HG02970 (cell line): ENCODE measurements at regions not wholly inside any gene's neighbourhood (a gene's known extent, or its start where the extent isn't known, plus 50 kb on each side); places are given as distances from the start of the nearest gene placed in this dataset.

Experiments
- ATAC-seq: cut with Tn5 transposase; IDR thresholded peaks from one replicate; pipeline ENCODE4 v1.9.1; 2021; ENCODE audit warnings: mild to moderate bottlenecking, moderate library complexity, moderate number of reproducible peaks; ENCODE audit not compliant: unreplicated experiment, low FRiP score

DNA sequence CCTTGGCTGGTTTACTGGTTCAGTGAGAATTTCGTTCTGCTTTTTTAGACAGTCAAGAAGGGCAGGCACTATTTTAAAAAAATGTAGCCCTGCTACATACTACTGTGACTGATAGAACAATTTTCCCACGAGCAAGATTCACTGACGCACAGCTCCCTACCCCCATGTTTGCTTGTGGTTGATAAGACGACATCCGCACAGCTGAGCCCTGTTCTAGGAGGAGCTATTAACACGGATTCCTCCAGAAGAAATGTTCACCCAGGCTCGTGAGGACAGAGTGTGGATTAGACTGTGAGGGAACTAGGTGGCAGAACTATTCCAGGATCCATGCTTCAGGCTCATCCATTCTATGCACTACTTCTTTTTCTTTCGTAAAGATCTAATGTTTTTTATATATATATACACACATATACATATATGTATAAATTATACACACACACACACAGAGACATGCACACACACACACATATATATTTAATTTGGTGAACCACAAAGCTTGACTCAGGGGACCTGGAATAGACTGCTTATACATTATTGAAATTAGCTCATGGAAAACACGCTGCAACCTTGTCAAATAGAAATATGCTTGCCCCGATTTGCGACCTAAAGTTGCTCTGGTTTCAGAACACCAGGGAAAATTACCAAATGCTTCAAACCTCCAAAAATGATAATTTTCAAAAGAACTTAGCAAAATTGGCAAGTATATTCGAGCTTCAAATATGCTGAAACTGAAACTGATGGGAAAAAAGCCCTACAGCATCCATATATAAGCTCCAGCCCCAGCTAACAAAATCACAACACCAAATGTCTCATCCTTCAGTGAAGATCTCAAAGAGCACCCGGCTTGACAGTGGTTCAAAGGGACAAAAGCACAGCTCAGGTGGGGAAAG lies 370.4 kb downstream of the SOCS6 start:
- ATAC-seq: no peak

DNA sequence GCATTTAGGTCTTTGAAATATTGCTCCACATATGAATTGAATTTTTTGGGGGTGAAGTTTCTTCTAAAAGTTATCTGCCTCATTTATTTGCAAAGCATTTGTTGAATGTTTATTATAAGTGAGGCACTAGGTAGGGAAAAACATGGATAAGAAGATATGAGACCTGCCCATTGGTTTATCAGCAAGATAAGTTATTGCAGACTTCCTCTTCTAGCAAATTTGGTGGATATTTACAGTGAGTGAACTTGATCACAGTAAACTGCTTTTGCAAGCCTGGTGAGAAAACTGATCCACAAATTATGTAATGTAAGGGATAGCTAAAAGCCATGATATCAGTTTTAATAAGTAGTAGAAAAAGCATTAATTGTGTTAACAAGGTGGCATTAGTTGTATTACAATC lies 364.8 kb downstream of the SOCS6 start:
- ATAC-seq: no peak

DNA sequence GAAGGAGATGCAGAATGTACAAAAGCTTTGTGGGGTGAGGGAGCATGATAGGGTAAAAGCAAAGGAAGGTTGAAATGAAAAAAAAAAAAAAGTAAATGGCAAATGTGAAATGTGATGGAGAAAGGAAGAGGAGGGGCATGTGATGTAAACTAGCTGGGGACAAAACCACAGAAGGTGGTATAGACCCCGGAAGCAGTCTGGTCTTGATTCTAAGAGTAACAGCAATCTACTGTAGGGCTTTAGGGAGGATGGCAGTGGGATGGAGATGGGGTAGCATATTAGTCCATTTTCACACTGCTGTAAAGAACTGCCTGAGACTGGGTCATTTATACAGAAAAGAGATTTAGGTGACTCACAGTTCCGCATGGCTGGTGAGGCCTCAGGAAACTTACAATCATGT lies 362.0 kb downstream of the SOCS6 start:
- ATAC-seq: no peak

DNA sequence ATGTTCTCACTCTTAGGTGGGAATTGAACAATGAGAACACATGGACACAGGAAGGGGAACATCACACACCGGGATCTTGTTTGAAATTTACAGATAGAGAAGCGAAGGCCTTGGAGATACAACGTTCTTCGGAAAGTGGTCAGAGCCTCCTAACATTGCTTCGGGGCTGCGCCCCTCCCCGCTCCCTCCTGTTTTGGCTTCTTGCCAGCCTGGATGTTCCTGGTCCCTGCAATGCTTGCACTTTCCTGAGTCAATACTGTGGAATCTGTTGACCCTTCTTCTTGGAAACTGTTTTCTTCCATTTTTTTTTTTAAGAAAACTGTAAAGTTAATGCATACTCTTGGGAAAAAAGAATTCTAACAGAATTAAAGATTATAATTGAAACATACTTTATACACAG lies 360.8 kb downstream of the SOCS6 start:
- no peak for ATAC-seq

DNA sequence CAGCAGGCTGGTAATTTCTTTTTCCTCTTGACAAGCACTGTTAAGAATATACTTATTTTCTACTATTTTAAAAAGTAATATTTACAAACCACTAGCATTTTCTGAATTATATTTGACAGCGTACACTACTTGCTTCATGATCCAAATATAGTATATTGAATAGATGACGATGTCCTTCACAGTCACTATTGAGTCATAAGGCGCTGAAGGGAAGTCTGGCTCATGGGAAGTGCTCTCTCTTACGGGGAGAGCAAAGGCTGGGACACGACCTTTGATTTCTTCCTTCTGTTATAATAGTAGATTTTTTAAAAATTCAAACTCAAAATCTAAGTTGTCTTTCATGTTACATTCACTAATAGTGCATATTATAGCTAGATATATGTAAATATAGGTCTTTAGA lies 357.1 kb downstream of the SOCS6 start:
- ATAC-seq: no peak

DNA sequence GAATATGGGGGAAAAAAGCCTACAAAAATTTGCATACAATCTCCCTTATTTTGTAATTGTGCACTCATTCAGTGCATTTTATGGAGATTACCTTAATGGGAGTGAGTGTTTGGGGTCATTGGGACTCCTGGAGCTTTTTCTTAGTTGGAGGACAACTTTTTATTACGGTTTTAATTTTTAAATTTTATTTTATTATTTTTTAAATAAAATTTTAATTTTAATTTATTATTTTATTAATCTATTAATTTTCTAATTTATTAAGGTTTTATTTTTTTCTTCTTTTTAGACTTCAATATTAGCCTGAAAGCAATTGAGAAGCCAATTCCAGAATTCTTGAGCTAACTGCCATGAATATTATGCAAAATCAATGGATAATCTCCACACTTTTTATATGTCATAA lies 355.0 kb downstream of the SOCS6 start:
- no peak for ATAC-seq

DNA sequence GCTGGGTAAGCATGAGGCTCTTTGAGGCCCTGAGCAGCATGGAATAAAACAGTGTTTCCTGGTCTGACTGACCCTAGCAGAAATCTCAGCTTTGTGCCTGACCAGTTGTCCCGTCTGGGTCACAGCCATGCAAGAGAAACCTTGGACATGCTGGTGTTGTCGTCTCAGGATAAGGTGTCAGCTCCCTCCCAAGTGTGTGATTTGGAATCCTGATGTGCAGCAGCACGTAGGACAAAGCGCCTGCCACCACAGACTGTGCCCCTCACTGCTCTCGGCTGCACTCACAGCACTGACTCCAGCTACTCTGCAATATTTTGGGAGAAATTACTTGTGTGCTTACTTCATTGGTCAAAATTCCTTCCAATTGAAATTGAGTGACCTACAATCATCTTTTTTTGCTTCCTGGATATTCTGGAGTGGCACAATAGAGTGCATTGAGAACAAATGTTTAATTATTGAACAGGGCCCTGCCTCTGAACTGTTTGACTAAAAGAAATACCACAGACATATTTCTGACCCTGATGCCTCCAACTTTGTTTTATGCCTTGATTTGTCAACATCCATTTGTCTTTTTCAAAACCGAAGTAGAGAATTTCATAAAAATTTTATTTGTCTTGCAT lies 352.4 kb downstream of the SOCS6 start:
- ATAC-seq: no peak

DNA sequence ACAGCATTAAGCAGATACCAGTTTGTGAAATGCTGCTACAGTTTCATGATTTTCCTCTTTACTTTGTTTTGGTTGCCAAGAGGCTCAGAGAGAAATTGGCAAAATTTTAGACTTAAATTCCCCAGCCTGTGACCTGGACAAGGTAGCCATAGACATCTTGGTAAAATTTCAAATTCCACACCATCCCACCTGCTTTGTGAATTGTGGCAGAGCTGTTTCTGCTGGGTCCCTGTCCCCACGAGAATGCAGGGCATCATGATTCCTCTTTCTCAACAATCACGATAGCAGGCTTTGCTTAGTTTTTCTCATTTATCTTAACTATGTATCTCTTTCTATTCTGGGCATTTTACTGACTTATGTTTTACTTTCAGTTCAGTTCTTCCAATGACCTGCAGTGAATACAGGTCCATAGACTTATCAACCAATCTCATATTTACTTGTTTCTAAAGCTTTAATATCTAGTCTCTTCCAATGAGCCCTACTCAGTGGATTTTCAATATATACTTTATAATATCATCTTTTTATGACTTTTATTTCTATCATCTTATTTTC lies 351.6 kb downstream of the SOCS6 start:
- ATAC-seq: no peak

DNA sequence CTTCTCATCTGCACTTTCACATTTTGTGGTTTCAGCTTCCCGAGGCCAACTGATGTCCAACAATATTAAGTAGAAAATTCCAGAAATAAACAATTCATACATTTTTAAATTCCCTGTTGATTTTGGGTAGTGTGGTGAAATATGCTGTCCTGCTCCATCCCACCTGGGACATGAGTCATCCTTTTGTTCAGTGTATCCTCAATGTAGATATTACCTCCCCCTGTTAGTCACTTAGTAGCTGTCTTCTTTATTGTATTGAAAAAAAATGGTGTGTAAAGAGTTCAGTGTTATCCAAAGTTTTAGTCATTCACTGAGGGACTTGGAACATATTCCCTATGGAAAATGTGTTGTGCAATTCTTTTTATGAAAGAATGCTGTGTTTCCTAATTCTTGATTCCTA lies 348.1 kb downstream of the SOCS6 start:
- ATAC-seq: no peak

DNA sequence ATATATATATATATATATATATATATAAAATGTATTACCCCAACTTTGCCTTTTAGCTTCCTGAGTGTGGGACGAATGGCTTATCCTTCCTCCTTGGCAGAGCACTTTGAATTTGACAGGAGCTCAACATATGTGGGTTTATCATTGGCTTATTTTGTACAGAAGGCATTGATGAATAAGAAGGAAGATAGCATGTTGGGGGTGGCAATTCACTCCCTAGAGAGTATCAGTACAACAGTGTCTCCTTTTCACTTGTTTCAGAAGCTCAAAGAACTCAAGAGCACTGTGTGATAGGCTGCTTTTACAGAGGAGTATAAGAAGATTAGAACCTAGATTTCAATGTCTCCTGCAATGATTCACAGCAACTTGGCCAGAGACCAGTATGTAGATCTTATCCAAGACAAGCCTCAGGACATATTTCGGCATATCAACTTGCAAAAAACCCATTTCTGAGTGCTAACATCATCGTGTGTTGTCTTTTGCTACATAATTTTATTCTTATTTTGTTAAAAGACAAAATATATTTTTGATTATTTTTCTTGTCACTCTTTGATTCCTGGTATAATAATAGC lies 345.8 kb downstream of the SOCS6 start:
- ATAC-seq: no peak

DNA sequence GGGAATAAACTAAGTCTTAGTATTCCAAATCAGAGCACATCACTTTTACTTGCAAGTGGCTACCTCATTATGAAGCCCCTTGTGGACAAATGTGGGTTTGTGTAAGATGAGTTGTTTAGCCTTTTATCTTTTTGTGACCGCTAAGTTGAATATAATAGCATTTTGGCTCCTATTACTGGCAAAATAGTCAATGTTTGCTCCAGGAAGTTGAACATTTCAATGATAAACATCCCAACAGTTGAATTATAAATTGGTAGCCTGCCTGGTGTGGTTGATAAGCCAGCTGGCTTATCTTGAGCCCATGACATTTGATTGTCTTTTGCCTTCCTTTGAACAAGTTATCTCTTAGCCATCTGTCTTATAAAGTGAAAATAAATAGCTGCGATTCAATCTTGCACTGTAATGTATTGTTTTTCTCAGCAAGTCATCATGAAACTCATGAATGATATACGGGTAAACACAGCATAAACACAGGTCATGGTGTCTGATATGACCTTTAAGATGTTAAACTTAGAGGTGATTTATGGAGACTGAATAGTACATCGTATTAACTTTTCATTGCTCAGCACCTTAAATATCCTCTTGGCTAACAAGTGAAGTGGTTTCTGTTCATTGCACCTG lies 338.4 kb downstream of the SOCS6 start:
- no peak for ATAC-seq

DNA sequence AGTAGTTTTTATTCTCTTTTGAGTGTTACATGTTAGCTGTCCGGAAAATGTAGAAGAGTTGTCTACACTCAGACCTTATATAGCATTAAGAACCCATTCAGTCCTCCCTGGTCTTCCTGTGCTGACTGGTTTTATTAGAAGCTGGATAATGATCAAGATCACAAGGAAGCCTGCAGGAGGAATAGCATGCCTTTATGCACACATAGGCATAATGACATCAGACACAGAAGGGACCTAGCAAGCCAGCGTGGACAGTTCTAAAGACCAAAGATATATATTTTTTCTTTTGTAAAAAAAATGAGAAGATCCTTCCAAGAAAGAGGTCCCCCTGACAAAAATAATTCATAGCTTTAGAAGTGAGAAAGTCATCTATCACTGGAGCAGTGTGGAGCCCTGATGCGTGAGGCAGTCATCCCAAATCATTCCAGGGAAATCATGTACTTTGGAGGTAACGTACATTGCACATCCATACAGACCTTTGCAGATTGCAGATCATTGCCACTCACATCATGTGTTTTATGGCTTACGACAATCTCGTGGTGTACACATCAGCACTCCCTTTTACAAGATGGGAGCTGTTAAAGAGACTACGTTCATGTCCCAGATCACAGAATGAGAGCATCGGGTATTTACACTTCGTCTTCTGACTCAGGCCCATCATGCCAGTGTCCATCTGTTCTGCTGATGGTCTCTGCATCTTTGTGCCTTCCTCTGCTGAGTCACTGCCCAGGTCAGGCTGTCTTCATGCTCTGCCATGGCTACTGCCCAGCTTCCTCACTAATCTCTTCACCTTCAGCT lies 334.0 kb downstream of the SOCS6 start:
- ATAC-seq: no peak

DNA sequence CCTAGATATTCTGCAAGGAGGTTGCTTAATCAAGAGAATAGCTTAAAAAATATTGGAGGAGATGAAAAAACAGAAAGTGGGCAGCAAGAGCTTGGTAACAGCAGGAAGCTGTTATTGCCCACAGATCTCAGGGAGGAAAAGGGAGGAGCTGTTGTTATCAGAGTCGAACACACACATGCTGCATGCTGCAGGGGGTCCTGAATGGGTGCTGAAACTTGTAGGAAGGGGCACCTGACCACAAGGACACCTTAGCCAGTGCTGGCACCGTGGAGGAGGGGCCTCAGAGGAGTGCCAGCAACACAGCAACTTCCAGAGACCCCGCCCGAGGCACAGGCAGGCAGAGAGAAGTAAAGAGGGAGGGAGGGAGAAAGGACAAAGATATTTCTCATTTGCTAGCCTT lies 332.9 kb downstream of the SOCS6 start:
- no peak for ATAC-seq

DNA sequence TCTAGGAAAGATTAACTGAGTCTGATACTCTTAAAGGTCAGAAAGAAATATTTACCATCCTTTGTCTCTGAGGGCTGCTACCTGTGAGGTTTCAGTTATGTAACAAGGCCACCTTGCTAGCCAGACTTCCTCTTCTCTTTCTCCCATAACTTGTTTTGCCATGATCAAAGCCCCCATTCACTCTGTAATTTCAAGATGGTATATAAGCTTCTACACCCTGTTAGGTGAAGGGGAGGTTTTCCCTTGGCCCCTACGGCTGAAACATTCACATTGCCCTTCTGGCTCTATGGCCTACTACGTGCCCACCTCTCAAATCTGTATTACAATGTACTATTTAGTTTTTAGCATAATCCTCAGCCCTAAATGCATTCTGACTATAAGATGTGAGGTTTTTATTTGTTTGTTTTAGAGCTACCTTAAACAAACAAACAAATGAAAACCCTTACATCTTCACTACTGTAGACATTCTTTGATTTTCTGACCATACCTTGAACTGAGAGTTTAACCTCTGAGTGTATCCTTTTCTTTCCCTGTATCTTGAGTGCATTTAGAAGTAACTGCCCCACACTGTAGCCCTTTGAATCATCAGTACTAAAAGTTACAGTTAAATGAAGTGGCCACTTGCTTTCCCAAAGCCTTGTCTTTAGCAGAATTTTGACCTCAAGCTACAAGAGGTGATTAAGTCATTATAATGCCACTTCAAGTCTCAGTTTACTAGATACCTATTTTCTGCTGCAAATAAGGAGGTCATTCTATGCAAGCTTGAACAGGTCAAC lies 332.2 kb downstream of the SOCS6 start:
- ATAC-seq: no peak

DNA sequence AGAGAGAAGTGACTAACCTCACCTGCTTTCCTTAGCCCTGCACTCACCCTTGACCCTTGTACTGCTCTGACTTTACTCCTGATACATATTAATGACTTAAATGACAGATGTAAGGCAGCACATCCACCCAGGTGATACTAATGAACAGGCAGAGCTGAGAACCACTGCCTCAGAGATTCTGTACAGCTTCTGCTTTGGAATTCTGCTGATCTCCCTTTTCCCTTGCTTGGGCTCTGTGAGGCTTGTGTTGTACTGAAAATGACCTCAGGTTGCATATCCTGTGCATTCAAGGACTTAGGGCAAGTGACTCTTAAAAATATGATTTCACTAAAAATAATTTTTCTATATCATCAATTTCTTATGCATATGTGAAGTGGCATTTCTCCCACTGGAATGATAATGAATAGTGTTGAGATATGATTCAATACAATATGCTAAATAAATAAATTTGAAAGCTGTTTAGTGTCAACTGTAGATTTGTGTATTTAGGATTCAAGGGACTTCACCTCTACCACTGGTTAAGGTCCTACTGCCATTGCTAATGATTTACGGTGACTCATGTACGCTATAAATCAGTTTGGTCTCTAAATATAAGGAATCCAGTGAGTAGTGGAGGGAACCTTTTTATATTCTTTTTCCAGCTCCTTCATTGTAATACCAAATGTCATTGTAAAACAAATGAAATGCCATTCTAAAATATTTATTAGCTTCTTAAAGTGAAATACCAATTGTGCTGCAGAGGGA lies 328.3 kb downstream of the SOCS6 start:
- no peak for ATAC-seq

DNA sequence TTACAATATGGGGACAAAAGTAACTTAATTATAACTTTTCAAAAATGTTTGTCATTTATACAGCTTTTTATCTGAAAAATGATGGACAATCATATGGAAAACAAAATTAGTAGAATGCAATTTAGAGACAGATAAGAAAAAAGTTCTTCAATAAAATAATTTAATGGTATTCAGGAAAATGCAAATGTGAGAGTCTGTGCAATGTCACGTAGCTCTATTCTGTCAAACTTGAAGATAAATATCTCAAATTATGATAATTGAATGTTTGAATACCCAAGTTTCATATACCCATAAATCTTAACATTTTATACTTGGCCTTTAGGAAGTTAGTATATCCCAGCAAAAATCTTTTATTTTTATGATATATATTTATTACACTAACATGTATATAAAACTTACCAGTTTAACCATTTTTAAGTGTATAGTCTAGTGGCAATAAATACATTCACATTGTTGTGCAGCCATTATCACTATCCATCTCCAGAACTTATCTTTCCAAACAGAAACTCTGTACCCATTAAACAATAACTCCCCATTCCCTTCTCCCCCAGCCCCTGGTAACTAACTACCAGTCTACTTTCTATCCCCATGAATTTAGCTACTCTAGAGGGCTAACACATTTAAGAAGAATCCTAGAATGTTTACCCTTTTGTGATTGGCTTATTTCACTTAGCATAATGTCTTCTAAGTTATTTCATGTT lies 311.5 kb downstream of the SOCS6 start:
- no peak for ATAC-seq

DNA sequence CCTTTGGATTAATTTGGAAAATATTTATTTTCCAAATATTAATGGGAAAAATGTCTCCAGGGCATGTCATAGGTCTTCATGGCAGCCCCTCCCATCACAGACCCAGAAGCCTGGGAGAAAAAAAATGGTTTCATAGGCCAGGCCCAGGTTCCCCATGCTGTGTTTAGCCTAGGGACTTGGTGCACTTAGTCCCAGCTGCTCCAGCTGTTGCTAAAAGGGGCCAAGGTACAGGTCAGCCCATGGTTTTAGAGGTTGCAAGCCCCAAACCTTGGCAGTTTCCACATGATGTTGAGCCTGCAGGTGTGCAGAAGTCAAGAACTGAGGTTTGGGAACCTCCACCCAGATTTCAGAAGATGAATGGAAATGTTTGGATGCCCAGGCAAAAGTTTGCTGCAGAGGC lies 309.6 kb downstream of the SOCS6 start:
- no peak for ATAC-seq

DNA sequence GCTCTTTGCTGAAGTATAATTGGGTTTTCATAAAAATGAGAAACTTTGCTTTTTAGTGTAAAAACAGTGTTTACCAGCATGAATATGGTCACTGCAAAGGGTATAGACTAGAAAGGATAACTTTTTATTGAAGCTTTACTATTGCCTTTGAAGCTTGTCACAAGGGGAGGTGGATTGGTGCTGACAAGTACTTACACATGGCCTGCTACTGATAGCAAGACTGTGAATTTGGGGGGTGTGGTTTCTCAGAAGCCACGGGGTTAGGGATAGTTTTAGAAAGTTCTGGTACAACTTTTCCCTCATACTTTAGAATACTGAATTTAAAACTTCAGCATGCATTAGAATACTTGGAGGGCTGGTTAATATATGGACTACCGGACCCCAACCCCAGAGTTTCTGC lies 294.1 kb downstream of the SOCS6 start:
- ATAC-seq: no peak
